ENCODE measurements at regions not wholly inside any gene's neighbourhood (a gene's known extent, or its start where the extent isn't known, plus 50 kb on each side); places are given as distances from the start of the nearest gene placed in this dataset.

DNA sequence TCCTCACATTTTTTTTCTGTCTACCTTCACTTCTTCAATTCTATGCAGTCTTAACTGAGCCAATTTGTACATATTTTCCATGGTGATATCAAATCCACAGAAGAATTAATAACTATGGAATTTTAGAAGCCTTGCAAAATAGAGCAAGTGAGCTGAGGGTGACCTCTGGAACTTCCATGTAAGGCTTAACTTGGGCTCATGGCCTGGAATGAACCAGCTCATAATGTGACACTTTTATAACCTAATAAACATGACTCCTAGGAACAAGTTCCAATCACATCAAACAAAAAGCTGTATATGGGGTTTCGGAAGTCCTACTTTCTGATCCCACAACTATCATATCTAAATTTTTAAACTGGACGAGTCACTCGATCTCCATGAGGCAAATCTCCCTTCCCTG lies 232.4 kb downstream of the FOXA2 start:
- ATAC-seq (no peak), DNase-seq (no peak)
- no peaks in the 10 kb centered on the region for H3K9me3 ChIP-seq
- H3K27me3 ChIP-seq: no peaks in the 10 kb centered on the region
- H3K4me1 ChIP-seq: no peaks in the 10 kb centered on the region
- intact Hi-C loops (cut with DNase I): no loop called here
- no peak overlapping the region for H3K4me3 ChIP-seq
- TF ChIP-seq, protein P1, sequence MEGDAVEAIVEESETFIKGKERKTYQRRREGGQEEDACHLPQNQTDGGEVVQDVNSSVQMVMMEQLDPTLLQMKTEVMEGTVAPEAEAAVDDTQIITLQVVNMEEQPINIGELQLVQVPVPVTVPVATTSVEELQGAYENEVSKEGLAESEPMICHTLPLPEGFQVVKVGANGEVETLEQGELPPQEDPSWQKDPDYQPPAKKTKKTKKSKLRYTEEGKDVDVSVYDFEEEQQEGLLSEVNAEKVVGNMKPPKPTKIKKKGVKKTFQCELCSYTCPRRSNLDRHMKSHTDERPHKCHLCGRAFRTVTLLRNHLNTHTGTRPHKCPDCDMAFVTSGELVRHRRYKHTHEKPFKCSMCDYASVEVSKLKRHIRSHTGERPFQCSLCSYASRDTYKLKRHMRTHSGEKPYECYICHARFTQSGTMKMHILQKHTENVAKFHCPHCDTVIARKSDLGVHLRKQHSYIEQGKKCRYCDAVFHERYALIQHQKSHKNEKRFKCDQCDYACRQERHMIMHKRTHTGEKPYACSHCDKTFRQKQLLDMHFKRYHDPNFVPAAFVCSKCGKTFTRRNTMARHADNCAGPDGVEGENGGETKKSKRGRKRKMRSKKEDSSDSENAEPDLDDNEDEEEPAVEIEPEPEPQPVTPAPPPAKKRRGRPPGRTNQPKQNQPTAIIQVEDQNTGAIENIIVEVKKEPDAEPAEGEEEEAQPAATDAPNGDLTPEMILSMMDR (IDR thresholded peaks at IDR 0.05): no peak
- no peak overlapping the region for H3K27ac ChIP-seq
- H3K36me3 ChIP-seq: no peaks in the 10 kb centered on the region

DNA sequence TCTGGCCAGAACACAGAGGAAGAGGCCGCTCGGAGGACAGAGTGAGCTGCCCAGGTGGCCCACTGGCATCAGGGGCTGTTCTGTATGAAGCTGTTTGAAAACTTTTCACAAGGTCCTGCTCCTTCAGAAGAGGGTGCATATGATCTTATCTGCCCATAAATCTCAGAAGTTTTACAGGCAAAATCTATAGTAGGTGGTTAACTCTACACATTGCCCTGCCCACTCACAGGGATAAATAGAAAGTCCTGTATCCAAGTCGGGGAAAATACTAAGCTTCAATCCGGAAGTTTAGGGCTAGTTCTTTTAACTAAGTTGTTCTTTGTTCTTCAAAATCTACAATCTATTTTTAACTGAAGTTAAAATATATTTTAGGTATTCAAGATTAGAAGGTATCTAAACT lies 233.7 kb downstream of the FOXA2 start:
- TF ChIP-seq, protein P1 (IDR thresholded peaks at IDR 0.05): no peak
- no peak for DNase-seq
- H3K9me3 ChIP-seq: no peaks in the 10 kb centered on the region
- no peaks in the 10 kb centered on the region for H3K36me3 ChIP-seq
- intact Hi-C loops (cut with DNase I): no loop called here
- no peaks in the 10 kb centered on the region for H3K27me3 ChIP-seq
- no peak overlapping the region for H3K4me3 ChIP-seq
- ATAC-seq: no peak
- no peaks in the 10 kb centered on the region for H3K4me1 ChIP-seq
- H3K27ac ChIP-seq: no peak overlapping the region

DNA sequence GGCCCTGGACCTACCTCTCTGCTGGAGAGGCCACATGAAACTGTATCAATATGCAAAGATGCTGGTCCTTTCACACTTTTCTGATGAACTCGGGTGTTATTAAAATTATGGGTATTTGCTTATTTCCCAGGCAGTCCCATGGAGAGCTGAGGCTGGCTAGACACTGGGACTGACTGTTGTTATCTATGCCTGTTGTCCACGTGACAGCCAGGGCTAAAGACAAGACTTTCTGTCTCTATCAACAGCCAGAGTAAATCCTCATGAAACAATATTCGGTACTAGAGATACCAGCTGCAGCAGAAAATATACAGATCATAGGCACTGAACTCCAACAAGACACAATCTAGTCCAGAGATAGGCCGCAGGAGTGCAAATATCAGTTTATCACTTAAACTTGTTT lies 236.4 kb downstream of the FOXA2 start:
- Histone ChIP-seq H3K27ac (no peak overlapping the region), H3K4me1 (no peaks in the 10 kb centered on the region), H3K9me3 (no peaks in the 10 kb centered on the region), H3K4me3 (no peak overlapping the region), H3K27me3 (no peaks in the 10 kb centered on the region), H3K36me3 (no peaks in the 10 kb centered on the region)
- intact Hi-C loops (cut with DNase I): loop anchor here in 1 of 2 donors (5.0 kb wide), 1 partner anchor 244 kb away; no protein-coding TSS in a partner anchor
- TF ChIP-seq, protein P1 (IDR thresholded peaks at IDR 0.05): no peak
- DNase-seq (no peak), ATAC-seq (no peak)

DNA sequence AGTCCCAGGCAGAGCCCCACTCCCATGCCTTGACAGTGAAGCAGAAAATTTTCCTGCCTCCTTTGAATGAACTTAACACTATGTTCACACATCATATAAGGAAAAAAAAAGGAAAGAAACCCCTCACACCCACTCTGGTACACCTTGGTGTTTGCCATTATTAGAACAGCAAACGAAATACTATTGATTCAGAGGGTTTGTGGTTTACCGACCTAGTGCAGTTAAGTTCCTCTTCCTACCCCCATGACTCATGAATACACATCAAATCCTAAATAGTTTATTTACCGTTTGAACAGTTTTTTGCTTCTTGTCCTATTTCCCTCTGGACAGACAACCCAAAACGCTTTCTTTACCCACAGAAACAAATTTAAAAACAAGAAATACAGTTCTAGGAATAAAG lies 237.7 kb downstream of the FOXA2 start:
- ATAC-seq: no peak
- intact Hi-C loops (cut with DNase I): loop anchor here in 1 of 2 donors (5.0 kb wide), 1 partner anchor 246 kb away; no protein-coding TSS in a partner anchor
- no peaks in the 10 kb centered on the region for H3K4me1 ChIP-seq
- no peaks in the 10 kb centered on the region for H3K27me3 ChIP-seq
- DNase-seq: no peak
- H3K4me3 ChIP-seq: no peak overlapping the region
- H3K27ac ChIP-seq: no peak overlapping the region
- TF ChIP-seq, protein P1 (IDR thresholded peaks at IDR 0.05): no peak
- H3K36me3 ChIP-seq: no peaks in the 10 kb centered on the region
- H3K9me3 ChIP-seq: no peaks in the 10 kb centered on the region

DNA sequence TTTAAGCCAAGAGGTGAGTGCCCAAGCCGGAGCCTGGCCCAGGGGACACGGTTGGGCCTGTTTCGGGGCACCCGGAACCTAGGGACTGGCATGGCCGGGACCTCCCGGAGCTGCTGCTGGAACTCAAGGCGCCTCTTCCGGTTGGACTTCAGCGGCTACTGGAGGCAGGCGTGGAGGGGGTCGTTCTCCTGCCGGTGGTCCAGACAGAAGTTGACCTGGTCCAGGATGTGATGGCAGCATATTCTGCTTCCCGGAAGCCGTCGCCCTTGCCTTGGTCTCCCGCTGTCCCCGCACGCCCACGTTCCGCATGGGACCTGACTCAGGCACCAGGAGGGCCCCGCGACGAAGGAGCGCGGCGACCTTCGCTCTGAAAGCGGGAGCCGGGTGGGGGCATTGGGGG lies 240.8 kb downstream of the FOXA2 start:
- no peak overlapping the region for H3K4me3 ChIP-seq
- TF ChIP-seq, protein P1 (IDR thresholded peaks at IDR 0.05): no peak
- ATAC-seq: no peak
- peaks cover 0 to 8% of the 10 kb centered on the region in 2 donors for H3K27me3 ChIP-seq
- H3K4me1 ChIP-seq: peaks cover 0 to 5% of the 10 kb centered on the region in 2 donors
- H3K36me3 ChIP-seq: no peaks in the 10 kb centered on the region
- DNase-seq: peak in 1 of 4 donors; percentile 76
- intact Hi-C loops (cut with DNase I): no loop called here
- H3K9me3 ChIP-seq: no peaks in the 10 kb centered on the region
- no peak overlapping the region for H3K27ac ChIP-seq

Measured in left lung (tissue), 4 donors.